ENCODE measurements at regions not wholly inside any gene's neighbourhood (a gene's known extent, or its start where the extent isn't known, plus 50 kb on each side); places are given as distances from the start of the nearest gene placed in this dataset.

DNA sequence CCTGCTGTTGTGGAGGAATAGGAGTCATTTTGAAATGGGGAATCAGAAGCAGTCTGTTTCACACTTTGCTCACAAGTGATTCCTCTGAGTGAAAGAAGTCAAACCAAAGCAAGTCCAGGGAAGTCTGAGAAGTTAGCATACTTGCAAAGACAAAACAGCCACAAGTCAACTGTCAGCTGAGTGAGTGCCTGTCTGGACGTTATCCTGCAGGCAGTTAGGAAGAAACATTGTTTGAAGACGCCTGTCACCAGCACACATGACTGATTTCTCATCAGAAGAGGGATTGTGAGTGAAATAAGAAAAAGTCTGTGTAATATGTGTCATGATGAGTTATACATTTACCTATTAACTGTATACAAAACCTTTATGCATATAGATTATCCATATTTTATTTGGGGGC lies 153.5 kb downstream of the KCNRG start:
- no peak for TF ChIP-seq EZH2 (IDR thresholded peaks at IDR 0.05; ENCODE audit: insufficient read depth, low read length)
- TF ChIP-seq, protein P1, sequence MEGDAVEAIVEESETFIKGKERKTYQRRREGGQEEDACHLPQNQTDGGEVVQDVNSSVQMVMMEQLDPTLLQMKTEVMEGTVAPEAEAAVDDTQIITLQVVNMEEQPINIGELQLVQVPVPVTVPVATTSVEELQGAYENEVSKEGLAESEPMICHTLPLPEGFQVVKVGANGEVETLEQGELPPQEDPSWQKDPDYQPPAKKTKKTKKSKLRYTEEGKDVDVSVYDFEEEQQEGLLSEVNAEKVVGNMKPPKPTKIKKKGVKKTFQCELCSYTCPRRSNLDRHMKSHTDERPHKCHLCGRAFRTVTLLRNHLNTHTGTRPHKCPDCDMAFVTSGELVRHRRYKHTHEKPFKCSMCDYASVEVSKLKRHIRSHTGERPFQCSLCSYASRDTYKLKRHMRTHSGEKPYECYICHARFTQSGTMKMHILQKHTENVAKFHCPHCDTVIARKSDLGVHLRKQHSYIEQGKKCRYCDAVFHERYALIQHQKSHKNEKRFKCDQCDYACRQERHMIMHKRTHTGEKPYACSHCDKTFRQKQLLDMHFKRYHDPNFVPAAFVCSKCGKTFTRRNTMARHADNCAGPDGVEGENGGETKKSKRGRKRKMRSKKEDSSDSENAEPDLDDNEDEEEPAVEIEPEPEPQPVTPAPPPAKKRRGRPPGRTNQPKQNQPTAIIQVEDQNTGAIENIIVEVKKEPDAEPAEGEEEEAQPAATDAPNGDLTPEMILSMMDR (IDR thresholded peaks at IDR 0.05; ENCODE audit: insufficient read depth, low read depth, low read length), result no peak

Measured in astrocyte (in vitro differentiated cells and primary cell).